Natural killer cell treated with Interleukin-12 subunit alpha and Interleukin-12 subunit beta and Interleukin-15 and Interleukin-18, amount 100 ng/mL, for 72 hours (primary cell): ENCODE measurements at regions not wholly inside any gene's neighbourhood (a gene's known extent, or its start where the extent isn't known, plus 50 kb on each side); places are given as distances from the start of the nearest gene placed in this dataset.
"Not testable (repeated sequence)": the region's sequence is repeated elsewhere in the genome, so short reads cannot be mapped to it uniquely, and the experiment has no call there.

Experiments used
- ATAC-seq, 2 donors: fragments of 150-1000 bp; cut with Tn5 transposase in 1 of 2; sonication (Bioruptor Pico), chemical (Tn5 transposase) in 1 of 2; 2 replicates each; pipeline ENCODE4 v1.10.0; 2021
- DNase-seq: peaks from one replicate; pipeline ENCODE4 v3.0.0; 2022; ENCODE audit warnings: low spot score
- H3K27ac Mint-ChIP-seq, 2 donors: 1 replicate in 1 of 2; 2 replicates in 1 of 2; pipeline ENCODE4 v1.8.0; 2022; ENCODE audit warnings: mixed read lengths in 2 of 2, mild to moderate bottlenecking in 1 of 2, moderate library complexity in 1 of 2
- H3K27me3 Mint-ChIP-seq, 2 donors: 1 replicate in 1 of 2; 2 replicates in 1 of 2; pipeline ENCODE4 v1.8.0; 2022; ENCODE audit warnings: mixed read lengths in 2 of 2
- H3K36me3 Mint-ChIP-seq: one replicate; pipeline ENCODE4 v1.8.0; 2022; ENCODE audit warnings: mixed read lengths
- H3K4me1 Mint-ChIP-seq, 2 donors: 1 replicate in 1 of 2; 2 replicates in 1 of 2; pipeline ENCODE4 v1.8.0; 2022; ENCODE audit warnings: low read depth in 2 of 2, mixed read lengths in 2 of 2, mild to moderate bottlenecking in 1 of 2
- H3K4me3 Mint-ChIP-seq: one replicate; pipeline ENCODE4 v1.8.0; 2022; ENCODE audit warnings: mixed read lengths
- H3K9me3 Mint-ChIP-seq: 2 replicates; pipeline ENCODE4 v1.8.0; 2022; ENCODE audit warnings: mixed read lengths

- not testable (repeated sequence) for H3K4me1 Mint-ChIP-seq, H3K36me3 Mint-ChIP-seq, H3K4me3 Mint-ChIP-seq, DNase-seq, H3K9me3 Mint-ChIP-seq, H3K27ac Mint-ChIP-seq, ATAC-seq, H3K27me3 Mint-ChIP-seq
Measured at GRCh38 chrX:108896349-108896748, 160.0 kb upstream of the IRS4 start.

- Mint-ChIP-seq H3K27me3 (no peaks in the 10 kb centered on the region), H3K4me1 (no peaks in the 10 kb centered on the region), H3K9me3 (no peaks in the 10 kb centered on the region), H3K27ac (no peak overlapping the region), H3K4me3 (no peak overlapping the region), H3K36me3 (peaks cover 6% of the 10 kb centered on the region)
- DNase-seq, result no peak
- no peak for ATAC-seq
Measured at GRCh38 chrX:108892501-108892900, 156.1 kb upstream of the IRS4 start.

- peaks cover 6% of the 10 kb centered on the region for H3K9me3 Mint-ChIP-seq
- no peaks in the 10 kb centered on the region for H3K27me3 Mint-ChIP-seq
- no peak for DNase-seq
- no peak overlapping the region for H3K4me3 Mint-ChIP-seq
- H3K36me3 Mint-ChIP-seq, result no peaks in the 10 kb centered on the region
- H3K4me1 Mint-ChIP-seq, result no peaks in the 10 kb centered on the region
- H3K27ac Mint-ChIP-seq, result no peak overlapping the region
- ATAC-seq, result no peak
Measured at GRCh38 chrX:108875548-108875947, 139.2 kb upstream of the IRS4 start.

- H3K9me3 Mint-ChIP-seq, result peaks cover 20% of the 10 kb centered on the region
- not testable (repeated sequence) for H3K27ac Mint-ChIP-seq, DNase-seq, ATAC-seq, H3K4me1 Mint-ChIP-seq, H3K4me3 Mint-ChIP-seq, H3K36me3 Mint-ChIP-seq, H3K27me3 Mint-ChIP-seq
Measured at GRCh38 chrX:108843039-108843438, 106.7 kb upstream of the IRS4 start.

DNA sequence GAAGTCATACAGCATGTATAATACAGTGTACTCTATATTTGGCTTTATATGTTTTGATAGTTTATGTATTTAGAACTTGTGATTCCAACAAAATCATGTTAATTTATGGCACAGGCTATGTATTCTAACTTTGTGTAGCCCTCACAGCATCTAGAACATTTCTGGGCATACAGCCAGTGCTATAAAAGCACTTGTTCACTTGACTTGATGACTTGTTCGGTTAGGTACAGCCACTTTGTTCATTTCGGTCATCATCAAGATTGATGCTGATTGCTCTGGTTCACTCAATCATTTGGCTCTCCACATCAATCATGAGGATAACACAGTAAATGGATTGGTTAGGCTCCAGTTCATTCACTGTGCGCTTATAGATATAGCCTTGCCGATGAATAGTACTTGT is 97.6 kb upstream of the IRS4 start:
- Mint-ChIP-seq H3K4me1 (no peaks in the 10 kb centered on the region), H3K9me3 (peaks cover 7% of the 10 kb centered on the region), H3K4me3 (no peak overlapping the region), H3K36me3 (no peaks in the 10 kb centered on the region), H3K27ac (no peak overlapping the region), H3K27me3 (peaks cover 0 to 3% of the 10 kb centered on the region in 2 donors)
- DNase-seq, result no peak
- ATAC-seq, result no peak

DNA sequence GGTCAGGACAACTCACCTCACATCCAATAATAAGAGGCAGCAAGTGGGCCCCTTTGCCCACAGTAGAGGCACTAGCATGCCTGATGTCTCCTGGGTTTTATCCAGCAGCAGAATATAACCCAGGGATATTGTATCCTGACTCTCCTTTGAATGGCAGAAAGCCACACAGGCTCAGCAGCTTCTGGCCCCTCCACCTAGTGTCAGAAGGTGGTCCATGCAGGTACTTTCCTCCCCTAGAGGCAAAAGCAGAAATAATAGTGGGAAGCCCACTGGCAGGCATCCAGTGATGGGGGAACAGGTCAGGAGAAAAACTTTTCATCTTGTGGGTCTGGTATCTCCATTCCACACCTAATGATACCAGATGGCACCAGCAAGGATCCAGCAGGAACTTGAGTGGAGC is 75.5 kb upstream of the IRS4 start:
- DNase-seq, result no peak
- Mint-ChIP-seq H3K4me1 (no peaks in the 10 kb centered on the region), H3K27me3 (no peaks in the 10 kb centered on the region), H3K4me3 (no peak overlapping the region), H3K27ac (no peak overlapping the region), H3K9me3 (peaks cover 5% of the 10 kb centered on the region), H3K36me3 (no peaks in the 10 kb centered on the region)
- ATAC-seq, result no peak

DNA sequence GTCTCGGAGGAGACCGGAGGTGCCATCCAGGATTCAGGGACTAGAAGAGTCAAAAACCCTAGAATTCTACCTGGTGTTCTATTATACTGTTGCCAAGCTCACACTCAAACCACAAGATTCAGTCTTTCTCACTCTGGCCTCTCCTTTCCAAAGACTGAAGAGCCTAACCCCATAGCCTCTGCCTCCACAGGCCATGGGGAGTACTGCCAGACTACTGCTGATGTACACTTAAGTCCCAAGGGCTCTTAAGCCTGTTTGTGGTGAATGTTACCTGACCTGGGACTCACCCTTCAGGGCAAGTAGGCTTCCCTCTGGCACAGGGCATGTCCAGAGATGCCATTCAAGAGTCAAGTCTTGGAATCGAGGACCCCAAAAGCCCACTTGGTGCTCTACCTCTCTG is 58.9 kb upstream of the IRS4 start:
- no peak for ATAC-seq
- DNase-seq, result no peak
- Mint-ChIP-seq H3K27me3 (peaks cover 0 to 3% of the 10 kb centered on the region in 2 donors), H3K4me3 (no peak overlapping the region), H3K4me1 (no peaks in the 10 kb centered on the region), H3K36me3 (peaks cover 5% of the 10 kb centered on the region), H3K27ac (no peak overlapping the region), H3K9me3 (peaks cover 7% of the 10 kb centered on the region)
